ENCODE measurements at regions not wholly inside any gene's neighbourhood (a gene's known extent, or its start where the extent isn't known, plus 50 kb on each side); places are given as distances from the start of the nearest gene placed in this dataset.
"Not testable (repeated sequence)": the region's sequence is repeated elsewhere in the genome, so short reads cannot be mapped to it uniquely, and the experiment has no call there.

DNA sequence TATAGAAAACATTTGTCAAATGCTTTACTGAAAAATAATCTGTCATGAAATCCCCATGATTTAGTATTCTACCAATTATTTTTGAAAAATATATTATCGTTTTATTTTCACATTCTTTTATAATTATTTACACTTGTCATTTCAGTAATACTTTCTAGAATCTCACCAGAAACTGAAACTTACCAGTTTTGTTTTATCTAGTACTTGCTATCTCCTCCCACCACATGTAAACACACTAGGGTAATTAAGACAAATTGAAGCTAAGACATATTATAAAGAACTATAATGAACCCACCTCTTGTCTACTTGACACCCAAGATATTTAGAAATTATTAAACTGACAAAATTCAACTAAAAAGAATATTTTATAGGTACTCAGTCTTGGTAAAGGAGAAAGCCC lies 51.5 kb upstream of the GRM3 start:
- DNase-seq = no peak

DNA sequence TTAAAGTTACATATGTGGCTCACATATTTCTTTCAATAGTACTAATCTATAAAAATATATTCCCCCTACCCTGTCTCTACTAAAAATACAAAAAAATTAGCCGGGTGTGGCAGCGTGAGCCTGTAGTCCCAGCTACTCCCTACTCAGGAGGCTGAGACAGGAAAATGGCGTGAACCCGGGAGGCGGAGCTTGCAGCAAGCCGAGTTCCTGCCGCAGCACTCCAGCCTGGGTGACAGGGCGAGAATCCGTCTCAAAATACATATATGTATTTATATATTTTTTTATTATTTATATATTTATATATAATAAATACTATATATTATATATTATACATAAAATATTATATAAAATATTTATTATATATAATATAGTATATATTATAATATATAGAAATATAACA lies 69.7 kb upstream of the GRM3 start:
- DNase-seq = no peak

DNA sequence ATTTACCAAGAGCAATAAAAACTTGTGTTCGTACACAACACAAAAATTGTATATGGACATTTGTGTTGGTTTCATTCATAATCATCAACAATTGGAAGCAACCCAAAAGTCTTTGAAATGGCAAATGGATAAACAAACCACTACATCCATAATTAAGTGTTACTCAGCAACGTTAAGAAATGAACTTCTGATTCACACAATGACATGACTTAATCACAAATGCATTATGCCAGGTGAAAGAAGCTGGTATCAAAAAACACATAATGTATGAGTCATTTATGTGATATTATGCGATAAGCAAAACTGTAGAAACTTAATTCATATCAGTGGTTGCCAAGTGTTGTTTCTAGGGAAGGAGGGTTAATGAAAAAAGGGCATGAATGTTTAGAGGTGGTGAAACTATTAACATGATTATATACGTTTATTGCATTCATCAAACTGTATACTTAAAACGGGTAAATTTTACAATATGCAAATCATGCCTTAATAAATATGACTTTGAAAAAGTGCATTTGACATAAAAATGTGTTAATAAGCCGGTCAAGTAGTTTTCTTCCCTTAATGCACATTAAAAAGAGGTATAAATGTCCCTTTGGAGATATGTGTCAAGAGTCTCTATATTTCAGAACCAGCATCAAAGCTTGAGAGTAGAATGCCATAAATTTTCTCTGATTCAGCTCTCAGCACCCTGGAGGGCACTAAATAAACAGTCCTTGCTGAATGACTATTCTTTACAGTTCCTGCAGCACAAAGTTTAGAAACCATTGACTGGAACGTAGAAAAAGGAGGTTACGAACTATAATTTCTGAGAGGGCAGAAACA lies 84.8 kb upstream of the GRM3 start:
- no peak for DNase-seq

DNA sequence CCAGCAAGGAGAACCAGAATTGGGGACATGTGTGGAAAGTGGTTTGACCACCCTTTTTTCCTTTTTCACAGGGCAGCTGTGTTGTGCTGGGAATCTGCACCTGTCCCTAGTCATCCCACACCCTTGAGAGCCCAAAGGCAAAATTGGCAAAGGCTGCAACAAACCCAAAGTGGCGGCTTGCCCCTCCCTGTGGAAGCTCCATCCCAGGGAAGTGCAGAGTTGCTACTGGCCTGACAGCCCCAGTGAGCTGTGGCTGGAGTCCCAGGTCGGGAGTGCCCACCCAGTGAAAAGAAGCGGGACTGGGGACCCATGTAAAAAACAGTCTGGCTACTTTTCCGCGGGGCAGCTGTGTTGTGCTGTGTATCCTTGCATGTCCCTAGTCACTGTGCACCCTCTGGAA lies 109.1 kb upstream of the GRM3 start:
- no peak for DNase-seq

DNA sequence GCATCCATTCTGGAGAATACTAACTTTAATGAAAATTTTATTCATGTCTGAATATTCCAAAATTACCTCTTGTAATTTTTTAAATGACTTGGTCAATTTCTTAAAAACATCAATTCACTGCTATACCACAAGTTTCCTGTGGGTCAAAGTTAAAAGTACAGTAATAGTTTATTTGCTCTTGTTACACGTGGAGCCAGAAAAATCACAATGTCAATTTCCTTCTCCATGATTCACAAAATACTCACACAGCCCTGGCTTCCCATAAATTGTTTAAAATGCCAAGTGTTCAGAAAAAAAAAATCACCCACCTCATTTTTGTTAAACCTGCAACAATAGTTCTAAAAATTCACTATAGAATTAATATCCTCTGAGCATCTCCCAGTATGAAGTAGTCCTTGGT lies 139.5 kb upstream of the GRM3 start:
- DNase-seq = no peak

DNA sequence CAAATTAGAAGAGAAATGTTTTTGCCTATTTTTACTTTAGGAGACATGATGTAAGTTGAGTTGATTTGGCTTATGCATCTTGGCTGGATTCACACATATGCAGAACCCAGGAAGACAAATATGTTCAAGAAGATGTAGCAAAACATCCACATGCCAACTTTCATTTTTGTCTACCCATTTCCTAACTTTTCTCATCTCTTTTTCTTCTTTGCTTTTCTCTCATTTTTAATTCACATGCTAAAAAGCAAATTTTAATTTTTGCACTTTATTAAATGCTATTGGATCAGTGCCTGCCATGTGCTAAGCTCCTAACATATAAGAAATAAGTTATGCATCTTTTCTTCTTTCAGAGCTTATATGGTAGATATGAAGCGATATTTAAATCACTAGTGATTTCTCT lies 143.7 kb upstream of the GRM3 start:
- DNase-seq = no peak

DNA sequence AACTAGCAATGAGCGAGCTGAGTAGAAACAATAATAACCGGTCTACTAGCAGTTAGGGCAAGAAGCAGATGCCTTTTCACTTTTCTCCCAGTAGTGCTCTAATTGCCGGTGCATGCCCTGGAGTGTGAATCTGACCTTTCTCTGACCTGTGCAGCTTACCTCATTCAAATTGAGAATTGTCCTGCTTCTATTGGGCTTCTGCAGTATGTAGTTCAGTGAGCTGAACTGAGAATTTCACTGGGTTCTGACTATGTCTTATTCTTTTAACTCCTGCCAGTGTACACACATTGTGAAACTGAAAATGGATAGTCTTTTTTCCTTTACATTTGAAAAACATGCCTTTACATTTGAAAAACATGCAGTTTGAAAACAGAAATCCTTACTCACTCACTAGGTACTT lies 157.9 kb upstream of the GRM3 start:
- DNase-seq = no peak

DNA sequence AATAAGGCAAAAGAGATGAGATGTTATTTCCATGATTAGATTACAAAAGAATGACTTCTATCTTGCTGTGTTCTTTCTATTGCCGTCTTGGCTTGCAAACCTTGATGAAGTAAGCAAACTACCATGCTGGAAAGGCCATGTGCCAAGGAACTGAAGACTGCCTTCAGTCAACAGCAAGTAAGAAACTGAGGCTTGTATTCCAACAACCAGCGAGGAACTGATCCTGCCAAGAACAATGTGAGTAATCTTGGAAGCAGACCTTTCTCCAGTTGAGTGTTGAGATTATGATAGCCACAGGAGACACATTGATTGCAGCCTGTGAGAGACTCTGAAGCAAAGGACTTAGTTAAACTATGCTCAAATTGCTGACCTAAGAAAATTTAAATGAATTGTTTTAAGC lies 164.6 kb upstream of the GRM3 start:
- no peak for DNase-seq

DNA sequence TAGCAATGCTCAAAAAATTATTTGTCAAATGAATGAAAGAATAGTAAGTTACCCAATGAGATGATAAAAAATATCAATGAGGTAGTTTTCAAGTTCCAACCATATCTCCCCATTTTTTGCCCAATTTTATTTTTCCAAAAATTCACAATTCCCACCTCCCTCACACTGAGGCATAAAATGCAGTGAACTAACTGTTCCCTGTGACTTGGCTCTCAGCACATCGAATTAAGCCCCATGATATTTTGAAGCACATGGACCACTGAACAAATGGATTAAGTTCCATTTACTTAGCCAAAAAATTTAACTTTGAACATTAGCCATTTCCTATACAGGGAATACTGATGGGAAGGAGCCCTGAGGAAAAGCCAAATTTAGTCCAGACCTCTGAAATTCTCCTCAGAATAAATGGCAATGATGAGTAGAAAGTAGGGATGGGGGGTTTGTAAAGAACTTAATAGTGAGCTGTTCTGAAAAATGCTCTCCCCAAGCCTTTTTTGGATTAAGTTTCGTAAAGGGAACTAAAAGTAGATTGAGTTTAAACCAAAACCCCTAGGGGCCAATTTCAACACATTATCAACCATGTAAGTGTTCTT lies 166.3 kb upstream of the GRM3 start:
- DNase-seq = no peak

DNA sequence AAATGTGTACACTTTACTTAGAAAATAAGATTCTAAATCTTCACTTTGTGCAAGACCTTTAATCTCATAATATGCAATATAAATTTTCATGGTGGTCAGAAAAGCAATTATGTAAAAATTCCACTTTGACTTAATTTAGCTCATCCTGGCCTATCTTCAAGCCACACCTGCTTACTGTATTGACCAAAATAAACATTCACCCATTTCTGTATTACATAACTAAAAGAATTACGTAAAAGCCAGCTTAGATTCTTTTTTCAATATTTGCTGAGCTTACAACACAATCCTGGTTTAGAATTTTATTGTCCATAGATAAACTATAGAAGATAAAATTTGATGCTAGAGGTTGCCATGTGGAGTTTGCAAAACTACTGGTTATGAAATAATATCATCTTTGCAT lies 172.9 kb upstream of the GRM3 start:
- DNase-seq = no peak

DNA sequence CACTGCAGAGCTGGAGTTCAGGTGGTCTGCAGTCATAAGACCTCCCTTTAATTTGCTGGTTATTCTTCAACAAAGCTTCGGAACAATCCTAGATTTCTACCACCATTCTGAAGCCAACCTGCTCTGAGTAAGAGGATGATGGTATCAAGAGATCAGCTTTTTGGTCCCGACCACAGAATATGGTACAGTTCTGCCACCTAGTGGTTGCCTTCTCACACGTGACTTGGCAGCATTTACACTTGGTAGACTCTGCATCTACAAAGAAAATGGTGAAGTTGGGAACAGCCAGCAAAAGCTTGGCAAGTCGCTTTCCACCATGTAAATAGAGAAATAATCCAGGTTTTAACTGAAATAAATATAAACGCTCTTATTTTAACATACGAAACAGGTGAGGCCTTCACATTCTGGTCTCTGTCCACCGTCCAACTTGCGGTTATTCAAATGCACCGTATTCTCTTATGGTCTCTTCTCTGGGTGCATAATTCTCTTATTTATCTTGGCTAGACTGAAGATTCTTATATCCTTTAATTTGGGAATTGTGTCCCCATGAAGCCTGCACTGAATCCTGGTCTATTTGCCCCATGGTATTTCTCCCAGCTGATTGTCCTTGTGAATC lies 173.9 kb upstream of the GRM3 start:
- peak; percentile 79 for DNase-seq

DNA sequence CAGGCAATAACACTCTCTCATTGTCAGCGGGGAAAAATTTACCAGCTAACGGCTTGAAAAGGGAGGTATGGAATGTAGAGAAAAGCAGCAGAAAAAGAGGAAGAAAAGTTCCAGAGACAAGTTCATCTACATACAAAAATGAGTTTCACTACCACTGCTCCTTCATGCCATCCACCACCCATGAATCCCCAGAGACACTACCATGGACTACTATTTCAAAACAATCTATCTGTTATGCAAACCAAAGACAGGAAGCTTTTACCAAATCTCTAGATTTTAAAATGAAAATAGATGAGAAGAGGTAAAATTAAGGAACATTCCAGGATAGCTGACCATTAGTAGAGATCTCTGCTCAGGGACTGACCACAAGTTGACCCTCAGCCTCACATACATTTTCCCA lies 189.0 kb upstream of the GRM3 start:
- DNase-seq = no peak

DNA sequence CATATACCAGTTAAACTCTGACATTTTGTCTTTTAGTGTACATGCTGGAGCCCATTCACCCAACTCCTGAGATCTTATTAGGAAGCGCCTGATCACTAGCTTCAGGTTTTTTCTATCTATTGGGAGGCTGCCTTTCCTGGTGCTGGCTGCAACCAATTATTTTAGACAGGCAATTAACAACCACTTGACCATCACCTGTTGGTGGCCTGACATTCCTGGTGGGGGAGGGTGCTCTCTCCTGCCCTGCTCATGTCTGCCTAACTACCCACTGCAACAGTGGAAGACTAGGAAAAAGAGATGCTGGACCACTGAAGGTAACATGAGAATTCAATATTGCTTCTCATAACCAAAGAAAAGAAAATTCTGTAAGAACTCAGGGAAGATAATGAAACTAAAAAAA lies 190.3 kb upstream of the GRM3 start:
- DNase-seq = no peak

DNA sequence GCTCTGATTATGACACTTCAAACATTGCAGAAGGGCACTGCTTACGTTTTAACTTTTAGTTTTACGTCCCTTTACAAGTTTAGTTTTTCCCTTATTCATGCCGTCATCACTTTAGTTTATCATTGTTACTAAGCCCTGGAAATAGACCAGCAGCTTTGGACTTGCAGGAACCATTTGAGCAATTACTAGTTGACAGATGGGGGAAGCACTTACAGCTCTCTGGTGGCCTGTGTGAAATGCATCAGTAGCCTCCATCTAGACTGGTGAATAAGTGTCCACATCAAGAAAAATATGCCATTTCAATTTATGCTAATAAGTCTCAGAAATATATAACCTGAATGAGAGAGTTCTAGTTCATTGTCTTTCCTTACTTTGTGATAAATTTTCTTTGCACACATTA lies 194.9 kb upstream of the GRM3 start:
- DNase-seq = no peak

DNA sequence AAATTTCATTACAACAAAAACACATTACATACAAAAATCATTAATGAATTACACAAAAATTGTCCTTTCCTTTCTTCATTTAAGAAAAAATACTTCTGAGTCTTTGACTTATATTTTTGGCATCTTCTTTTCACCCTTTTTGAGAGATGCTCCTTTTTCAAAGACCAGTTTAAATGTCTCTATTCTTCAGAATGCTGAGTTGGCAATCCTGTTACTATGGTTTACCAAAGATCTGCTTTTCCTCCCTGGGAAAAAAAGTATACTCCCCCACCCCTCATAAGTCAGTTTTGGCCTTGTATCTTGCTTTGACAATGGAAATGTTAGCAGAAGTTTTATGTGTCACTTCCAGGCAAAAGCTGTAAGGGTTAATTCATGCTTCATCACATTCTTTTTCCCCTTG lies 198.4 kb upstream of the GRM3 start:
- no peak for DNase-seq

DNA sequence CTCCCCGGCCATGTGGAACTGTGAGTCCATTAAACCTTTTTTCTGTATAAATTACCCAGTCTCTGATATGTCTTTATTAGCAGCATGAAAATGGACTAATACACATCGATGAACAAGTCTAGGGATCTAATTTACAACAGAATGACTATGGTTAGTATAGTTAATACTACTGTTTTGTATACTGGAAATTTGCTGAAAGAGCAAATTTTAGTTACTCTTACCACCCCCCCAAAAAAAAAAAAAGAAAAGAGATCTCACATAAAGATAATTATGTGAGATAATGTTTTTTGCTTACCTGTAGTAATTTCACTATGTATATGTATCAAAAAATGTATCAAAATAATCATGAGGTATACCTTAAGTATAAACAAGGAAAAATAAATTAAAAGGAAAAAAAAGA lies 199.5 kb upstream of the GRM3 start:
- no peak for DNase-seq

DNA sequence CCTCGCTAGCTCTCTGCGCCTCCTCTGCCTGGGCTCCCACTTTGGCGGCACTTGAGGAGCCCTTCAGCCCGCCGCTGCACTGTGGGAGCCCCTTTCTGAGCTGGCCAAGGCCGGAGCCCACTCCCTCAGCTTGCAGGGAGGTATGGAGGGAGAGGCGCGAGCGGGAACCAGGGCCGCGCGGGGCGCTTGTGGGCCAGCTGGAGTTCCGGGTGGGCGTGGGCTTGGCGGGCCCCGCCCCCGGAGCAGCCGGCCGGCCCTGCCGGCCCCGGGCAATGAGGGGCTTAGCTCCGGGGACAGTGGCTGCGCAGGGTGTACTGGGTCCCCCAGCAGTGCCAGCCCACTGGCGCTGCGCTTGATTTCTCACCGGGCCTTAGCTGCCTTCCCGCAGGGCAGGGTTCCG lies 203.3 kb upstream of the GRM3 start:
- DNase-seq = not testable (repeated sequence)

DNA sequence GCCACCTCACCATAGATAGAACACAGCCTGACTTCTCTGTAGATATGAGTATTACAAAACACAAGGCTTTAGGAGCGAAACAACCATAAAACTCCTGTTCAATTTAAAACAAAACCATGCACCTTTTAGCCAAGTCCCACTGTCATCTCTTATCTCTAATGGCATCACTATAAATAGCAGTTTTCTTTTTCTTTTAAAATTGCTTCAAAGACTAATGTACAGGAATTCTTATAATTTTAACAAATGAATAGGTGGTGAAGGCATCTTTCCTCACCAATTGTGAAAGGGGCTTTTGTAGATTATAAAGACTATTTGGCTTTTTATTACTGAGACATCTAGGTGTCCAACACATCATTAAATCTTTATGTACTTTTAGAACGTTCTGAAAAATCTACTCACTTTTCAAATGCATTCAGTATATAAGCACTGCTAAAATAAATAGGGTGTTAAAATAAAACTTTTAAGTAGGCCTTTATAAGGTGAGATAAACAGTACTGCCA lies 205.7 kb upstream of the GRM3 start:
- DNase-seq = no peak

DNA sequence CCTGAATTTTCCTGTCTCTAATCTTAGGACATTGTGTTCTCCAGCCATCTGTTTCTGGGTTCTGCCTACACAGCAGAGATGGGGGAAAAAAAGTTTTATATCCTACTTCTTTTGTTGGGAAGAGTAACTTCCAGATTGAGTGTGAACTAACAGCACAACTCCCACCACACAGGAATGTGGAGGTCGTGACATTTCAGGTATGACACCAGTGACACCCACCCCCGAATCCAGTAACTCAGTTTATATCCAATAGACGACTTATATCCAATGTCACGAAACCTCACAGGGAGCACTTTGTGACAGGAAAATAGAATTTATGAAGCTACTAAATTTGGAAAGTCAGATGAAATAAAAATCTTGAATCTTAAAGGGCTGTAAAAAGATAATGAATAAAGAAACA lies 211.9 kb upstream of the GRM3 start:
- DNase-seq = no peak

DNA sequence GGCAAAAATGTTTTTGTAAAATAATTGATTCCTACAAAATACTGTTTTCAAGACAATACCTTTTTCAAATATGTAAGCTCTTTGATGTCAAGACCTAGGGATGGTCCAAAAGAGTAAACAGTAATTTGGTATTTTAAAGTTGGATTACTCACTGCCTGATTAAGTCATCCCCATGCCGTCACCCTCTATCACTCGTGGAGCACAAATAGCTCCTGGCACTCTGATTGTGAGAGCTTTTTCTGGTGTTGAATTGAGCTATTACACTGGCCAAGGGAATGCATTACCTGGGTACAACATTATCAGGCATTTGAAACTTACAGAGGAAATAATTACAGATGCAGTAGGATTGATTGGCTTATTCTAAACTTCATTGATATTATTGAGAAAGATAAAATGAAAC lies 231.9 kb upstream of the GRM3 start:
- no peak for DNase-seq

DNA sequence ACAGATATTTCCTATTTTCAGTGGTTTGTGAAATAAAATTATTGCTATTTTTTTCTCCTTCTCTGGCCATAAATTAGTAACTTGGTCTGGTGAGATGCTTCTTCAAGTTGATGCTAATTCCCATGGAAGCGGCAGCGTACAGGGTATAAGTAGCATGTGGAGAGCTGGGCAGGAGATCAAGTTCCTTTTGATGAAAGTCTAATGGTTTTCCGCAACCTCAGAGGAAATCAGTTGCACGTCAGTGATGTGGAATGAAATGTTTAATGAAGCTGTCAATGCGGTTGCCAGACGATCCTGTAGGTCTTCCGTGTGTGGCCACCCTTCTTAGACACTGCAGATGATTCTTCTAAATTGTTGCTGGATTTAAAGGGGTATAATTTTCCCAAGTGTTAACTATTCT lies 236.4 kb upstream of the GRM3 start:
- no peak for DNase-seq

DNA sequence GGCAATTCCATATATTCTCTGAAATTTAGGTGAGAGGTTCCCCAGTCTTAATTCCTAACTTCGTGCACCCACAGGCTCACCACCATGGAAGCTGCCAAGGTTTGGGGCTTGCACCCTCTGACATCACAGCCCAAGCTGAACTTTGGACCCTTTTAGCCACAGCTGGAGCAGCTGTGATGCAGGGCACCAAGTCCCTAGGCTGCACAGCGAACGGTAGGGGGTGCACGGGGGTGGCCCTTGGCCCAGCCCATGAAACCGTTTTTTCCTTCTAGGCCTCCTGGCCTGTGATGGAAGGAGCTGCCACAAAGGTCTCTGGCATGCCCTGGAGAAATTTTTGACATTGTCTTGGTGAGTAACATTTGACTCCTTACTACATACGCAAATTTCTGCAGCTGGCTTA lies 251.9 kb upstream of the GRM3 start:
- no peak for DNase-seq

DNA sequence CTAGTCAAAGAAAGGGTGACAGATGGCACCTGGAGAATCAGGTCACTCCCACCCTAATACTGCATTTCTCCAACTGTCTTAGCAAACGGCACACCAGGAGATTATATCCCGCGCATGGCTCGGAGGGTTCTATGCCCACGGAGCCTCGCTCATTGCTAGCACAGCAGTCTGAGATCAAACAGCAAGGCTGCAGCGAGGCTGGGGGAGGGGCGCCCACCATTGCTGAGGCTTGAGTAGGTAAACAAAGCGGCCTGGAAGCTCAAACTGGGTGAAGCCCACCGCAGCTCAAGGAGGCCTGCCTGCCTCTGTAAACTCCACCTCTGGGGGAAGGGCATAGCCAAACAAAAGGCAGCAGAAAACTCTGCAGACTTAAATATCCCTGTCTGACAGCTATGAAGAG lies 268.1 kb upstream of the GRM3 start:
- not testable (repeated sequence) for DNase-seq

DNA sequence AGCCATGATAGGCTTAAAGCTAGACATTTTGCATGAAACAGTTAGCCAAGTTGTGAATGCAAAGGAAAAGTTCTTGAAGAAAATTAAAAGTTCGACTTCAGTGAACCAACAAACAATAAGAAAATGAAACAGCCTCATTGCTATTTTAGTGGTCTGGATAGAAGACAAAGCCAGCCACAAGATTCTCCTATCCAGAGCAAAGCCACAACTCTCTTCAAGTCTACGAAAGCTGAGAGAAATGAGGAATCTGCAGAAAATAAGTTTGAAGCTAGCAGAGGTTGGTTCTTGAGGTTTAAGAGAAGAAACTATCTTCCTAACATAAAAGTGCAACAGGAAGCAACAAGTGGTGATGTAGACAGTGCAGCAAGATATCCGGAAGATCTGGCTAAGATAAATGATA lies 271.4 kb upstream of the GRM3 start:
- DNase-seq = no peak

DNA sequence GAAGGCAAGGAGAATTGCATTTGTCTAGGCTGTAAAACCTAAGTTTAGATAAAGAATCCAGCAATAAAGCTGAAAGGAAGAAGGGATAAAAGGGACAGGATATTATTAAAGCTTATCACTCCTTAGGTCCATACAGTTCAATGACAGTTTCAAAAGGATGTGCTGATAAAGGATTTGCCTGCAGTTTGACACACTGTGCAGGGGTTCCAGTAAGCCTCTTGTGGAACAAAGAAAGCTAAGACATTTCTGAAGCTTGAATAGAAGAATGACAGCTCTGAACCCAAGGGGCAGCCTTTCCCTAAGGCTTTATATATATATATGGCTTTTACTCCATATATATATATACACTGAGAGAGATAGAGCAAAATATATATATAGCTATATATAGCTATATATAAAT lies 276.8 kb upstream of the GRM3 start:
- no peak for DNase-seq
